ENCODE measurements at regions not wholly inside any gene's neighbourhood (a gene's known extent, or its start where the extent isn't known, plus 50 kb on each side); places are given as distances from the start of the nearest gene placed in this dataset.

DNA sequence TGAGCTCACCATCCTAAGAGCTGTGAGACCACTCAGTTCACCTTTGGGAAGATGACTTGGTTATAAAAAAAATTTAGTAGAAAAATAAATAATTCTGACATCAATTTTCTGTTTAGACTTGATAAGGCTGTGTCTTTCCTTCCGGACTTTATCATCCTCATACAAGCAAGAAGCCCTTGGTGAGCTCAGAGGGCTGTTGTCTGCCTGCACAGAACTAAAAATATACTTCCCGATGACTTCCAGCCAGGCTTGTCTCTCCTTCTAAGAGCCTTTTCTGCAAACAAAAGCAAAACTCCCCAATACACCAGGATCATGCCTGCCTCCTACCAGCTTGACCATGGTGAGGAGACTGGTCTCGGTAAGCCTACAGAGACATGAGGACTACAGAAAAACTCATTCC lies 58.3 kb upstream of the PHOX2B start:
- TF ChIP-seq, protein P1, sequence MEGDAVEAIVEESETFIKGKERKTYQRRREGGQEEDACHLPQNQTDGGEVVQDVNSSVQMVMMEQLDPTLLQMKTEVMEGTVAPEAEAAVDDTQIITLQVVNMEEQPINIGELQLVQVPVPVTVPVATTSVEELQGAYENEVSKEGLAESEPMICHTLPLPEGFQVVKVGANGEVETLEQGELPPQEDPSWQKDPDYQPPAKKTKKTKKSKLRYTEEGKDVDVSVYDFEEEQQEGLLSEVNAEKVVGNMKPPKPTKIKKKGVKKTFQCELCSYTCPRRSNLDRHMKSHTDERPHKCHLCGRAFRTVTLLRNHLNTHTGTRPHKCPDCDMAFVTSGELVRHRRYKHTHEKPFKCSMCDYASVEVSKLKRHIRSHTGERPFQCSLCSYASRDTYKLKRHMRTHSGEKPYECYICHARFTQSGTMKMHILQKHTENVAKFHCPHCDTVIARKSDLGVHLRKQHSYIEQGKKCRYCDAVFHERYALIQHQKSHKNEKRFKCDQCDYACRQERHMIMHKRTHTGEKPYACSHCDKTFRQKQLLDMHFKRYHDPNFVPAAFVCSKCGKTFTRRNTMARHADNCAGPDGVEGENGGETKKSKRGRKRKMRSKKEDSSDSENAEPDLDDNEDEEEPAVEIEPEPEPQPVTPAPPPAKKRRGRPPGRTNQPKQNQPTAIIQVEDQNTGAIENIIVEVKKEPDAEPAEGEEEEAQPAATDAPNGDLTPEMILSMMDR (optimal IDR thresholded peaks at IDR 0.05 in 1 of 3, IDR thresholded peaks at IDR 0.05 in 1 of 3, conservative IDR thresholded peaks at IDR 0.05 in 1 of 3; ENCODE audit: extremely low read depth in 1 of 3, insufficient read depth in 2 of 3, low read length in 3 of 3), result no peak
- no peak for TF ChIP-seq EZH2 (IDR thresholded peaks at IDR 0.05; ENCODE audit: low read length)
- no peak for FAIRE-seq
- no peaks in the 10 kb centered on the region for H4K20me1 ChIP-seq (ENCODE audit: control insufficient read depth, extremely low read depth, insufficient read depth, low read length)
- dilution Hi-C loops (cut with MboI; ENCODE audit: extremely low pct_ligation_motif_present, low sequenced_read_pairs), result no loop called here
- no peaks in the 10 kb centered on the region for H3K4me1 ChIP-seq (ENCODE audit: control insufficient read depth, extremely low read depth, insufficient read depth, low read length)
- no peaks in the 10 kb centered on the region for H3K36me3 ChIP-seq (ENCODE audit: control insufficient read depth in 2 of 2, extremely low read depth in 1 of 2, insufficient read depth in 2 of 2, low read length in 2 of 2)
- no peaks in the 10 kb centered on the region for H3K79me2 ChIP-seq (ENCODE audit: control insufficient read depth, insufficient read depth, low read length)
- H3K9ac ChIP-seq (ENCODE audit: control insufficient read depth, extremely low read depth, insufficient read depth, low read length), result no peak overlapping the region
- H2AFZ ChIP-seq (ENCODE audit: control insufficient read depth, low read length), result no peak overlapping the region
- no peak for DNase-seq (ENCODE audit: low read depth, low spot score)
- H3K4me3 ChIP-seq (ENCODE audit: control insufficient read depth in 2 of 3, extremely low read depth in 1 of 3, insufficient read depth in 2 of 3, low read depth in 1 of 3, low read length in 3 of 3), result no peak overlapping the region
- no peak overlapping the region for H3K27ac ChIP-seq (ENCODE audit: control insufficient read depth, insufficient read depth, low read length)
- H3K27me3 ChIP-seq (ENCODE audit: control insufficient read depth, extremely low read depth, insufficient read depth, low read length), result no peaks in the 10 kb centered on the region
- no peaks in the 10 kb centered on the region for H3K9me3 ChIP-seq (ENCODE audit: control insufficient read depth, low read depth, low read length)
- no peaks in the 10 kb centered on the region for H3K9me1 ChIP-seq (ENCODE audit: control insufficient read depth, extremely low read depth, insufficient read depth, low read length)
- no peak overlapping the region for H3K4me2 ChIP-seq (ENCODE audit: control insufficient read depth, extremely low read depth, insufficient read depth, low read depth, low read length)

DNA sequence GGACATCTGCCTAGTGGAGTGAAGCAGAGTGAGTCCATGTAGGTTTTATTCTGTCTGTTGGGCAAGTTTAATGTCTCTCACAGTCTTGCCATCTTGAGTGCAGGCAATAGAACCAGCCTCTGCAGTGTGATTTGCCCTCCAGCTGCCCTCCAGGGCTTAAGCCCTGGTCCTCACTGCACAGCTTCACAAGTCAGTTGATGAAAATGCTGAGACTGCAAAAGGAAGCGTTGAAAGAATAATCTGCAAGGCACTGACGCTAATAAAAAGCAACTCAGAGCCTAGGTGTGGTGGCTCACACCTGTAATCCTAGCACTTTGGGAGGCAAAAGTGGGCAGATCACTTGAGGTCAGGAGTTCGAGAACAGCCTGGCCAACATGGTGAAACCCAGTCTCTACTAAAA lies 54.1 kb upstream of the PHOX2B start:
- Histone ChIP-seq H3K4me2 (ENCODE audit: control insufficient read depth, extremely low read depth, insufficient read depth, low read depth, low read length) (no peak overlapping the region), H3K4me3 (ENCODE audit: control insufficient read depth in 2 of 3, extremely low read depth in 1 of 3, insufficient read depth in 2 of 3, low read depth in 1 of 3, low read length in 3 of 3) (no peak overlapping the region), H3K4me1 (ENCODE audit: control insufficient read depth, extremely low read depth, insufficient read depth, low read length) (no peaks in the 10 kb centered on the region), H3K27me3 (ENCODE audit: control insufficient read depth, extremely low read depth, insufficient read depth, low read length) (no peaks in the 10 kb centered on the region), H3K9ac (ENCODE audit: control insufficient read depth, extremely low read depth, insufficient read depth, low read length) (no peak overlapping the region), H3K36me3 (ENCODE audit: control insufficient read depth in 2 of 2, extremely low read depth in 1 of 2, insufficient read depth in 2 of 2, low read length in 2 of 2) (no peaks in the 10 kb centered on the region), H3K27ac (ENCODE audit: control insufficient read depth, insufficient read depth, low read length) (no peak overlapping the region), H4K20me1 (ENCODE audit: control insufficient read depth, extremely low read depth, insufficient read depth, low read length) (no peaks in the 10 kb centered on the region), H3K79me2 (ENCODE audit: control insufficient read depth, insufficient read depth, low read length) (no peaks in the 10 kb centered on the region), H3K9me1 (ENCODE audit: control insufficient read depth, extremely low read depth, insufficient read depth, low read length) (no peaks in the 10 kb centered on the region), H3K9me3 (ENCODE audit: control insufficient read depth, low read depth, low read length) (no peaks in the 10 kb centered on the region), H2AFZ (ENCODE audit: control insufficient read depth, low read length) (no peak overlapping the region)
- FAIRE-seq, result no peak
- DNase-seq (ENCODE audit: low read depth, low spot score), result no peak
- dilution Hi-C loops (cut with MboI; ENCODE audit: extremely low pct_ligation_motif_present, low sequenced_read_pairs), result no loop called here
- TF ChIP-seq, protein P1 (optimal IDR thresholded peaks at IDR 0.05 in 1 of 3, IDR thresholded peaks at IDR 0.05 in 1 of 3, conservative IDR thresholded peaks at IDR 0.05 in 1 of 3; ENCODE audit: extremely low read depth in 1 of 3, insufficient read depth in 2 of 3, low read length in 3 of 3), result no peak
- TF ChIP-seq EZH2 (IDR thresholded peaks at IDR 0.05; ENCODE audit: low read length), result no peak
